Nucleus accumbens (tissue), 56 donors: ENCODE measurements at regions not wholly inside any gene's neighbourhood (a gene's known extent, or its start where the extent isn't known, plus 50 kb on each side); places are given as distances from the start of the nearest gene placed in this dataset.

Experiments used
- DNase-seq, 56 donors: peaks; one replicate each; lab custom pipeline; 2025; lab: John Stamatoyannopoulos, UW

DNA sequence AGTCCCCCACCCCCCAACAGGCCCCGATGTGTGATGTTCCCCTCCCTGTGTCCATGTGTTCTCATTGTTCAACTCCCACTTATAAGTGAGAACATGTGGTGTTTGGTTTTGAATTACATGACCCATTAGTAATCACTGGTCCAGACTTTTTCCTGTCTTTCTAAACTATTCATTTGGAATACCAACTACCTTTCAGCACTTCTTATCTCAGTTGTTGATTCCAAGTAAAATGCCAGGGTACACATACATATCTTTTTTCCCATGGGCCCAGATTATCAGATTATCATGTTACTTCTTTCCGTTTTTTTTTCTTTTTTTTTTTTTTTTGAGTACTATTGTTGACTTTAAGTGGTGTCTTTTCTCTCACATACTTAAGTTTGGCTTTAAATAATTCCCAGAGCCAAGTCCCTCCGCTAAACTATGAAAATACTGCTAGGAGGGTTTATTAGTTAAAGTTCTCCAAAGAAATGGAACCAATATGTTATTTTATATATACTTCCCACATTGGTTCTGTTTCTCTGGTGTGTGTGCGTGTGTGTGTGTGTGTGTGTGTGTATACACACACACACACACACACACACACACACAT lies 389.3 kb downstream of the IRS1 start:
- no peak for DNase-seq

DNA sequence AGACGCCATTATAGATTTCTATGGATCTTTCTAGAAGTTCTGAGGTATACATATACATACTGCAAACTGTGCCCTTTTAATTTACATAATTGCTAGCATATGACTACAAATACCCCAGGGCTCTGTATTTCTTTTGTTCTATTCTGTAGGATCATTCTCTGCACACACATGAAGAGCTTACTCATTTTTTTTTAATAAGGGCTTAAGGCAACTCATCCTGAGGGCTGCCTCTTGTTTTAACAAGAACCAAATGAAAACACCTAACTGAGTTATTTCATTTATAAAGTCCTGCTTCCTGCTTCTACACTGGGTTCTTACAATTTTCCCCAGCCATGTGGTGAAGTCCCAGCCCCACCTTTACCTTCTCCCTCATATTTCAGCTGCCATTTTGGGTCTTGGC lies 390.5 kb downstream of the IRS1 start:
- no peak for DNase-seq

DNA sequence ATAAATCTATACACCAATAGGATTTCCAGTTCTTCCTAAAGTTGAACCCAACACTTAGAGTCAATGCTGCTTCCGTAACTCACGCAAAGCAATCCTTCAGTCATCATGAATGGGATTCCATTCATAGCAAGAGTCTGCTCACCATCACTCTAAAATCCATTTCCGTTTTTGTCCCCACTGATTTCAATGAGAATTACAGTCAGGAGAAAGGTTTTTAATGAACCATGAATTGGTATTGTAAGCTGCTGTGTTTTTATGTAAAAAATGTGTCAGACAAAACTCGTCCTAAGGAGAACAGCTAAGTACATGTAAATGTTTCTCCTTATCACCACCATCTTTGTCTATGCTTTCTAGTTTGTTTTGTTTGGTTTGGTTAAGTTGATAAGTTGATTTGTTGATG lies 391.5 kb downstream of the IRS1 start:
- DNase-seq: no peak

DNA sequence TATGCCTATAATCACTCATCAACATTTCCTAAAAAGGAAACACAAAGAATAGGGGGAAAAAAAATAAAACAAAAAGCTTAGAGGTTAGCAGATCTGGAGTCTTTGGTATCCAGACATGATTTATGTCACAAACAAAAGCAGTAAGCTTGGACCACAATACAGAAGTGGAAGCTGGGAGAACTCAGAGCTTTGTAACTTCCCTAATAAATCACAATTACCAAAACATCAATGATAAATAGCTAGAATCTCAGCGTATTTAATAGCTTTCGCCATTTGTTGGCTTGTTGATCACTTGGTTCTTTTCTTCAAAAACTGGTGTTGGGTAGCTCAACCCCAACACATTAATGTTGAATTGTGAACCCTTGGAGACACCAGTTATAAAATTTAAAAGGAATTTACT lies 392.5 kb downstream of the IRS1 start:
- no peak for DNase-seq

DNA sequence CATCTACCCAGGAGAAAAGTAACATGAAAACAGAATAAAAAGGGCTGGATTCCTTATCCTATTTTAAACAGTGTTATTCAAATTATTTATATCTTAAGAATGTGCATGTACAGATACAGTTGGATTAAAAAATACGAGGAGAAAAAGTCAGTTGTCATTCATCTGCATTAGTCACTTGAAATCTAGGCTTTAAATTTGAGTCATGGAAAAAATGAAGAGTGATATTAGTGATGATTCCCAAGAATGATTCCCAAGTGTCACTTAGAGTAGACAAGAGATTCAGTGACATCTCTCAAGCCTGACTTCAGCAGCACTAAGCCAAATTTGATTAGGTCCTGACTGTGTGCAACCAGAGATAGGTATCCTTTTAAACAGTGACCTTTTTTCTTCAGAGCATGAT lies 394.2 kb downstream of the IRS1 start:
- no peak for DNase-seq

DNA sequence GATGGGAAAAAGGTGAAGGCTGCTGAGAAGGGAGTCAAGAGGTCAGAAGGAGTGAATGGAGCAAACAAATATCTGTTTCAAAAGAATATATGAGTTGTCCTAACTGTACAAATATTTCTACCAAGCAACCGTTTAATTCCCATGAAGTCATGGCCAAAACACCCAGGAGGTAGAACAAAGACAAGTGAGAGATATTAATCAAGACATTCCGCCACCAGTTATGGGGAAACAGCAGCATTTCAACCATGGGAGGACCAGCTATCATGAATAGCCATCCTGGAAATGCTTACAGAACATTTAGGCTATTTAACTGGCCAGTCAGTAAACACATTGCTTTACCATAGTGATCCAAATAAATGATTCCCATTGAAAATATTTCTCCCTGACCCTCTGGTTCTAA lies 396.3 kb downstream of the IRS1 start:
- no peak for DNase-seq

DNA sequence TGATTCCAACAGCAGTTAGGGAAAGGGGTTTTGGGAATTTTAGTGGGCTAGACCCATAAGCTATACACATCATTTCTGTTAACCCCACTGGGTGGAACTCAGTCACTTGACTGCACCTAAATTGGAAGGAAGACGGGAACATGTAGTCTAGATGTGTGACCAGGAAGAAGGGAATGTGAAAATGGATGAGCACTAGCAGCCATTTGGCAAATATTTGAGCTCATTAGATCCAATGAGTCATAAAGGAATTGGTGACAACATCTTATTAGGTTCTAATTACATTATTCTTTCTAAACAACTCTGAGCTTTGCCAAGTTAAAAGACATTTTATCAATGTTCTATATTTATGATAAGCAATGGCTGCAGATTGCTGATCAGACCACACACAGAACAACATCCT lies 400.6 kb downstream of the IRS1 start:
- DNase-seq: no peak

DNA sequence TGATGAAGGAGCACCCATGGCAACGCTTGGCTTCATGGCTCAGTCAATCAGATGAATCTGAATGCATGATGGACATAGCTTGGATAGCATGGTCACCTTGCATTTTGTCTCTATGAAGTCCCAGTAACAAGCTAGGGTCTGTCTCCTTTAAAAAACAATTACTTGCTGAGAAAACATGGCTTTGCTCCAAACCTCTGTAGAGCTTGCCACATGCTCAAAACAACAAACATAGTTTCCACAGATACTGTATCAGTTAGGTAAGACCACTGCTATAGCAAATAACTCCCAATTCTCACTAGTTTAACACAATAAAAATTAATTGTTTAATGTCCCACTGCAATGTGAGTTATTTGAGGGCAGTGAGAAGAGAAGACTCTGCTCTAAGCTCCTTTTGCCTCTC lies 401.0 kb downstream of the IRS1 start:
- DNase-seq: no peak

DNA sequence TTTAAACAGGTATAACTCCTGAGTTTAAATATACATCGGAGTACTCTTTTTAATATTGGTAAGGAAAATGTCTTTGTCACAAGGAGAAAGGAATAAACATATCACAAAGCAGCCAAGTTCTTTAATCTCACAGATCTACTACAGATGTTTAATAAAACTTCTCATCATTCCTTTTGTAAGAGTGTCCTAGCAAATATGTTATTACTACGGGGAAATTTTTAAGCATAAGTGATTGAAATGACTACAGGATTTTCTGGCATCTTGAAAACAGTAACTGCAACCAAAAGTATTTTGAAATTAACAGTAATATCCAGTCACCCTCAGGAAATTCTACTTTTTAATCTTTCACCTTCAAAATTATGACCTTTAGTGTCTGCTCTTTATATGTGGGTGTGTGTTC lies 403.1 kb downstream of the IRS1 start:
- no peak for DNase-seq

DNA sequence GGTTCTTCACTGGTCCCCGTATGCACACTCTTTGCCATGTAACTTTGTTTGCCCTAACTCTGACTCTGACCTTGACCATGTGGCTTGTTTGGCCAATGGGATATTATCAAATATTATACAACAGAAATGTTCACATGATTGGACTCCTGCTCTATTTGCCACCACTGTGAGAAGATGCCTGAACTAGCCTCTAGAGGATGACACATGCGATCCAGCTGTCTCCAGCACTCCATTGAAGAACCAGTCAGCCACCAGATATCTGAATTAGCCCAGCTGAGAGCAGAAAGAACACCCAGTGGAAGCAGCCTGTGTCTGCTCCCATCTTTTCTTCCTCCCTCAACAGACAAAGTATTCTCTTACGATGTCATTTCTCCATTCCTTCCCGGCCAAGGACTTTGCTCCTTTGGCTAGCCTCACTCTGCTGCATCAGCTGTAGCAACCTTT lies 412.1 kb downstream of the IRS1 start:
- DNase-seq: no peak

DNA sequence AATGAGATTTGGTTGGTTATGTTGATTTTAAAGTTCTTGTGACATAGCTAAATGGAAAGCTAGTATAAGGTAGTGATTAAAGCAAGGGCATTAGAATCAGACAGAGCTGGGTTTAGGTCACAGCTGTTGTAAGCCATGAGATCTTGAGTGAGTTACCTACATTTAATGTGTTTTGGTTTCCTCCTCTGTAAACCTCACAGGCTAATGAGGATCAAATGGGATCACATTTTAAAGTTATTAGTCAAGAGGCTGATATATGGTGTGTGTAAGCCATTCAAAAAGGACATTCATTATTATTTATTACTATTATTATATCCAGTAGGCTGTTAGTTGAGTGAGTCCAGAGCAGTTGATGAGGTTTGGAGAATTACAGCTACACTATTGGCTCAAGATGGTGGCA lies 416.2 kb downstream of the IRS1 start:
- no peak for DNase-seq

DNA sequence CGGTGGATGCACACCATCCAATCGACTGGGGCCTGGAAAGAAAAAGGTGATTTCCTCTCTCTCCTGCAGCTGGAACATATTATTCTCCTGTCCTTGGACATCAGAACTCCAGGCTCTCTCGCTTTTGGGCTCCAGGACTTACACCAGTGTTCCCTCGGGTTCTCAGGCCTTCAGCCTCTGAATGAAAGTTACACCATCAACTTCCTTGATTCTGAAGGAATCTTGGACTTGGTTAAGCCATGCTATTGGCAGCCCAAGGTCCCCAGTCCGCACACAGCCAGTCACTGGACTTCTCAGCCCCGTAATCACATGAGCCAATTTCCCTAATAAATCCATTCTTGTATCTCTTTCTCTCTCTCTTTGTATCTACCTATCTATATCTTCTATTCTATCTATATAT lies 418.9 kb downstream of the IRS1 start:
- DNase-seq: no peak

DNA sequence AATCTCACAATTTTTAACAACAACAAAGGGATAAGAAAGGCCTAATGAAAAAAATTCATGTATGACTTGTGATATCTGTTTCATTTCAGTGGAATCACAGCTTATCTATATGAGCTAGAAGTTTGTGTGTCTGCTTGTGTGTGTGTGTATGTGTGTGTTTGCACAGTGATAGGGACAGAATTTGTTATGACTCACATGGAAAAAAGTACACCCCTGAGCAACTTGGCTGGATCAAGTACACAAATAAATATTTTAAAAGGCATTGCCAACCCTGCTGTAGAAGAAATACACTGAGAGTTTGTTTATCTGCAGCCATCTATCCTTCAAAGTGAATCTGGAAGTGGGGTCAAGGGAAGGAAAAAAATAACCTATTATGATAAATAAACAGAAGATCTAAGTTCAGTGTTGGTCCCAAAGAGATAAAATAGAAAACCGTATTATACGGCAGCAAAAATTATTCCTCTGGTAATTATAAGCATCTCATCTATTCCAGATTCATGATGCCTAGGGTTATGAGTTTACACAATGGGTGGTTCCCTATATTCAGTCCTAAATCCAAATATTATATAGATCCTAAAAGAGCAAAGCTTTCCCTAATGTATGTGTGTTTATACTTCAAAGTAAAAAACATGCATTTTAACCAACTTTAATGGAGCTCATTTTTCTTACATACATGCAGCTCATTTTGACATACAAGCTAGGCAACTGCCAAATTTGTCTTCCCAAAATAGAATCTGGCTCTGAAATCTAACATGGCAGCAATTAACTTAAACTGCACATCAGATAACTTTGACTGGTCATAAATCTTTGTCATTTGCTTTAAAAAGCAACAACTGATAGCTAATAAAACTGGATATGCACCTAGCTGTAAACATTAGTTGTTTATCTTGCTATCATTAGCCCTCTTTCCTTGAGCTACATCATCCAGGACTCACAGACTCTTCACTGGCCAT lies 420.6 kb downstream of the IRS1 start:
- no peak for DNase-seq

DNA sequence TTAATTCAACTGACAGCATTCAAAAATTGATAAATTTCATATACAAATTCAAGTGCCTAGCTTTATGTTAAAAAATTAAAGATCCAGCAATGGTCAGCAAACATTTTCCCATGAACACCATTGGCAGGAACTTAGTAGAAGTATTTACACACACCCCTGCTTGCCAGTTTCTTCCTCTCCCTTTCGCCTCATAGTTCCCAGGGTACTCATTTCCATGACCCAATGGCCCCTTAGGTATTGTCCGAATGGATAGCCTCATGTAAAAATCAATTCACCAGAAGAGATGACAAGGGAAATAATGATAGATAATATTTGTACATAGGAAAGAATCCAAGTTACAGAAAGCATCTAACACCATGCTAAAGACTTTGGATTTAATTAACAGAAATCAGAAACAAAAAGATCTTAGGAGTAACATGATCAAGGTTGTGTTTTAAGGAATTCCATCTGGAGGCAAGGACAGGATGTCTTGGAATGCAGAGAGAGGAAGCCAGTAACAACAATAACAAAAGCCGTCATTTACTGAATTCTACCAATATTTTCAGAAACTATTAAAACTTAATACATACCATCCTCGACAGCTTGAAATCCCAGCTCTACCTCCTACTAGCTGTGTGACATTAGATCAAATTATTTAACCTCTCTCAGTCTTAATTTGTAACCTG lies 423.0 kb downstream of the IRS1 start:
- DNase-seq: no peak

DNA sequence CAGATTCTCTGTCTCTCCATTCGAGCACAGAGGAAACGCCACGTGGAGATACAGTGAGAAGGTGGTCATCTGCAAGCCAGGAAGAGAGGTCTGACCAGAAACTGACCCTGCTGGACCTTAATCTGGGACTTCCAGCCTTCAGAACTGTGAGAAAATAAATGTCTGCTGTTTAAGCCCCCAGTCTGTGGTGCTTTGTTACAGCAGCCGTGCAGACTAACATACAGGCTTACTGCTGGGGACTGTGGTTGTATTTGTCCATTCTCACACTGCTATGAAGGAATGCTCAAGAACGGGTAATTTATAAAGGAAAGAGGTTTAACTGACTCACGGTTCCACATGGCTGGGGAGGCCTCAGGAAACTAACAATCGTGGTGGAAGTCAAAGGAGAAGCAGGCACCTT lies 432.7 kb downstream of the IRS1 start:
- DNase-seq: no peak

DNA sequence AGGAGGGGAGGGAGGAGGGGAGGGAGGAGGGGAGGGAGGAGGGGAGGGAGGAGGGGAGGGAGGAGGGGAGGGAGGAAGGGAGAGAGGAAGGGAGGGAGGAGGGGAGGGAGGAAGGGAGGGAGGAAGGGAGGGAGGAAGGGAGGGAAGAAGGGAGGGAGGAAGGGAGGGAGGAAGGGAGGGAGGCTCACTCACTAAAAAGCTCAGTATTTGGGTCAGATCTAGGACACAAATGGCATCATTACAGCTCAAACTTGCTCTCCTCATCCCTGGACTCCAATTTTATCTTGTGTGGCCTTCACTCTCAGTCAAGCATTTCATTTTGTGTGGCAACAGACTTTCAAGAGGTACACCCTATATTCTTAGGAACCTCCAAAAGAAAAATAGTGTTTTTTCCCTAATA lies 435.4 kb downstream of the IRS1 start:
- no peak for DNase-seq

DNA sequence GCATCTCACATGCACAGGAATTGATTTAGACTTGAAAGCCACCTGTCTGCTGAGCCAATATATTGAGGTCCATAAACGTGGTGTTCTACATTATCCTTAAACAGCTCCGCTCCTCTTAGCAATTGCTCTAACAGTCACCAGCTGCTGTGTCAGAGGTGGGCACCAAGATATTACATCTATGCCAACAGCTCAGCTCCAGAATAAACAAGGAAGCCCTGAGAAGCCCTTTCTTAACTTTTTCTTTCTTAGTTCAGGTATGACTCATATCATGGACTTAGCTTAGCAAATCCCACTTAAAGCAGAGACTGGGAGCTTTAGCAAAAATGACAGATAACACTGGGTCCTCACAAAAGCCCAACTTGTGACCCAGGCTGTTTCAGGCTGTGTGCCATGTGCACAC lies 436.6 kb downstream of the IRS1 start:
- no peak for DNase-seq

DNA sequence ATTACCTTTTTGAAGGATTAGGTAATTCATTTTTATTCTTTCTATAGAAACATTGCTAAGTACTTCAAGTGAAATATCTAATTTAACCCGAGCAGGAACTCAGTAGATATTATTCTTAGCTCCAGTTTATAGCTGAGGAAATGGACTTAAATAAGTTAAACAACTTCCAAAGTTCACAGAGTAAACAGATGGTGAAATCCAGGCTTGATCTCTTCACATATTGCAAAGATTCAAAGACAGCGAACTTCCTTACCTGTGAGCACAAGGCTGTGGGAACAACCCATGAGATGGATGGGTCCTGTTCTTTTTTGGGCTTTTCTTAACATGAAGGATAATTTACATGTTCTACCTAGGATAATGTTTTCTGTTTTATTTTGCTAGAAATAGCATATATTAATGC lies 439.0 kb downstream of the IRS1 start:
- no peak for DNase-seq

DNA sequence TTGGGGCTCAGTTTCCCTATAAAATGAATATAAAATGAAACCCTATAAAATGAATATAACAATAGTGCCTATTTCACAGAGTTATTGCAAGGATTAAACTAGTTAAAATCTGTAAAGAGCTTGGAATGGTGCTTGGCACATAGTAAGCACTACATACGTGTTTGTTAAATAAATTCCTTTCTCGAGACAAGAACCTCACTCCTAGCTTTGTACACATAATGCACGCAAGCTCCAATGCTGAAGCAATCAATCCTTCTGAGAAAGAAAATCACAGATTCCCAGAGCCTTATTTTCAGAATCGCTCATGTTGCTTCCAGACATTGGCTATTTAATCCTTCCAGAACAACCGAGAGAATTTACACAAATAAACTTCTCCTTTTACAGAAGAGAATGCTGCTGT lies 440.9 kb downstream of the IRS1 start:
- DNase-seq: no peak

DNA sequence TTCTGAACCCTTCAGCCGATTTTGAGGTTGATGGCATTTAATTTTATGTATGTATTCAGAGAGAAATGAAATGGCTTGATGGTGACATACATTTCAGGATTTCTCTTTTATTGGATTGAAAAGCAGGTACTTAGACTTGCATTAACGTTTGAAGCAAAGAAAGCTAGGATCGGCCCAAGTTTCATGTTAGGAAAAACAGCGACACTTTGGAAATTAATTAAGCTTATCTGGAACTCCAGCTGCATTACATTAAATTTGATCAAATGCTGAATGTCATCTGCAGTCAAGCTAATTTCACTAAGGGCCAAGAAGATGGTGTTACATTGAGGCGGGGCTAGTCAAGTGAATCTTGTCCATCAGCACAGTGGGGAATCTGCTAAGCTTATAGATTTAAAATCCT lies 441.8 kb downstream of the IRS1 start:
- no peak for DNase-seq

DNA sequence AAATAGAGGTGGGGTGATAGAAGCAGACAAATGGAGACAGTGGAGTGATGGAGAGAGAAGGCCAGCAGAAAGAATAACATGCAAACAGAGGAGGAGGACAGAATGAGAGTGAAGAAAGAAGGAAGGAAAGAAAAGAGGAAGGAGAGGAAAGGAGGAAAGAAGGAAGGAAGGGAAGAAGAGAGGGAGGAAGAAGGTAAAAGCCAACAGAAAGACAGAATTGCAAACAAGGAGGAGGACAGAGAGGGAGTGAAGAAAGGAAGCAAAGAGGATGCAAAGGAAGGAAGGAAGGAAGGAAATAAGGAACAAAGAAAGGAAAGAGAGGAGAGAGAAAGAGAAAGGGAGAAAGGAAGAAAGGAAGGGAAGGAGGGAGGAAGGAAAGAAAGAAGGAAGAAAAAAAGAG lies 444.0 kb downstream of the IRS1 start:
- DNase-seq: no peak

DNA sequence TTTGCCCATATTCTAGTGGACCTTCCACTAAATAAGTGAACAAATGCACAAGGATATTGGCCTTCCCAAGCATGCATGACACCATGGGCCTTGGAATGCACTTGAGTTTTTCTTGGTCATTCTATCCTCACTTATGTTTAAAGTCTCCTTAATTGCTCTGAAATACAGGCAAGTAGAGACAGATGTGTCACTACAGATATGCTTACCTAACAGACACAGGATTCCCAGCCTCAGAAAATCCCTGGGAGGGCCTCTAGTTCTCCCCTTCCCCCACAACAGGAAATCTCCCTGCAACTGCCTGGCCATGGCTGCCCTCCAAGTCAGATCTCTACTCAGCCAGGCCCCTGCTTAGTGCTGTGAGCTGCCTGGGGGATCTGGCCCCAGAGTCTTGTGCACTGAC lies 445.2 kb downstream of the IRS1 start:
- DNase-seq: no peak
